ENCODE measurements at regions not wholly inside any gene's neighbourhood (a gene's known extent, or its start where the extent isn't known, plus 50 kb on each side); places are given as distances from the start of the nearest gene placed in this dataset.

GRCh38 chr5:117110548-117110947, 535.9 kb upstream of the SEMA6A start:
- TF ChIP-seq POLR2AphosphoS5 (IDR thresholded peaks at IDR 0.05) (no peak), CTCF (IDR thresholded peaks at IDR 0.05) (no peak), POLR2A (IDR thresholded peaks at IDR 0.05) (no peak)
